OCI-LY1 (cell line): ENCODE measurements at regions not wholly inside any gene's neighbourhood (a gene's known extent, or its start where the extent isn't known, plus 50 kb on each side); places are given as distances from the start of the nearest gene placed in this dataset.
"Not testable (repeated sequence)": the region's sequence is repeated elsewhere in the genome, so short reads cannot be mapped to it uniquely, and the experiment has no call there.

Experiments used
- CTCF ChIP-seq: fragments of 200-600 bp; sonication (generic), shearing (Covaris generic); IDR thresholded peaks from 2 replicates; pipeline ENCODE4 v1.5.1; 2017; ENCODE audit warnings: mild to moderate bottlenecking, antibody characterized with exemption, low read length, moderate library complexity, mixed read lengths
- EZH2 ChIP-seq: fragments of 200-600 bp; sonication (generic), shearing (Covaris generic); IDR thresholded peaks from 2 replicates; pipeline ENCODE4 v1.8.0; 2017; ENCODE audit warnings: borderline replicate concordance, mixed run types, mild to moderate bottlenecking, antibody characterized with exemption, low read length, moderate library complexity, mixed read lengths

GRCh38 chr19:30680399-30680798, 308.2 kb downstream of the ZNF536 start:
- not testable (repeated sequence) for TF ChIP-seq CTCF, EZH2
